Peyer's patch (tissue), 4 donors: ENCODE measurements at regions not wholly inside any gene's neighbourhood (a gene's known extent, or its start where the extent isn't known, plus 50 kb on each side); places are given as distances from the start of the nearest gene placed in this dataset.

Experiments
- CTCF ChIP-seq, 6 experiments: fragments of 450-650 bp in 4 of 6; fragments of 200-600 bp in 2 of 6; sonication (generic) in 1 of 6; IDR thresholded peaks; one replicate each; pipeline ENCODE4 v1.5.1; 2017 to 2019; ENCODE audit warnings: antibody characterized with exemption in 6 of 6, mild to moderate bottlenecking in 3 of 6, moderate library complexity in 1 of 6
- POLR2A ChIP-seq, 2 donors: fragments of 450-650 bp; IDR thresholded peaks; one replicate each; pipeline ENCODE4 v1.5.1; 2017; ENCODE audit warnings: antibody characterized with exemption in 2 of 2, mild to moderate bottlenecking in 2 of 2, moderate library complexity in 2 of 2

- TF ChIP-seq CTCF (IDR thresholded peaks at IDR 0.05) (no peak), POLR2A (IDR thresholded peaks at IDR 0.05) (no peak)
Observed at GRCh38 chr4:156695163-156695562, 276.4 kb downstream of the PDGFC start.
